GM12872 (cell line): ENCODE measurements at regions not wholly inside any gene's neighbourhood (a gene's known extent, or its start where the extent isn't known, plus 50 kb on each side); places are given as distances from the start of the nearest gene placed in this dataset.

Source experiments
- TF ChIP-seq, protein P1 (sequence below): IDR thresholded peaks from 3 replicates; pipeline ENCODE4 v1.5.1; 2011; ENCODE audit warnings: low read depth, mild to moderate bottlenecking, low read length, moderate library complexity; ENCODE audit not compliant: insufficient read depth

DNA sequence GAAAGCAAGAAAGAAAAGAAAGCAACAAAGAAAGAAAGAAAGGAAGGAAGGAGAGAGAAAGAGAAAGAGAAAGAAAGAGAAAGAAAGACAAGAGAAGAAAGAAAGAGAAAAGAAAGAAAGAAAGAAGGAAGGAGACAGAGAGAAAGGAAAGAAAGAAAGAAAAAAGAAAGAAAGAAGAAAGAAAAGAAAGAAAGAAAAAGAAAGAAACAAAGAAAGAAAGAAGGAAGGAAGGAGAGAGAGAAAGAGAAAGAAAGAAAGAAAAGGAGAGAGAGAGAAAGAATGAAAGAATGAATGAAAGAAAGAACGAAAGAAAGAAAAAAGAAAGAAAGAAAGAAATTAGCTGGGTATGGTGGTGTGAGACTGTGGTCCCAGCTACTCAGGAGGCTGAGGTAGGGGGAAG lies 400.1 kb upstream of the MDGA2 start:
- TF ChIP-seq, protein P1, sequence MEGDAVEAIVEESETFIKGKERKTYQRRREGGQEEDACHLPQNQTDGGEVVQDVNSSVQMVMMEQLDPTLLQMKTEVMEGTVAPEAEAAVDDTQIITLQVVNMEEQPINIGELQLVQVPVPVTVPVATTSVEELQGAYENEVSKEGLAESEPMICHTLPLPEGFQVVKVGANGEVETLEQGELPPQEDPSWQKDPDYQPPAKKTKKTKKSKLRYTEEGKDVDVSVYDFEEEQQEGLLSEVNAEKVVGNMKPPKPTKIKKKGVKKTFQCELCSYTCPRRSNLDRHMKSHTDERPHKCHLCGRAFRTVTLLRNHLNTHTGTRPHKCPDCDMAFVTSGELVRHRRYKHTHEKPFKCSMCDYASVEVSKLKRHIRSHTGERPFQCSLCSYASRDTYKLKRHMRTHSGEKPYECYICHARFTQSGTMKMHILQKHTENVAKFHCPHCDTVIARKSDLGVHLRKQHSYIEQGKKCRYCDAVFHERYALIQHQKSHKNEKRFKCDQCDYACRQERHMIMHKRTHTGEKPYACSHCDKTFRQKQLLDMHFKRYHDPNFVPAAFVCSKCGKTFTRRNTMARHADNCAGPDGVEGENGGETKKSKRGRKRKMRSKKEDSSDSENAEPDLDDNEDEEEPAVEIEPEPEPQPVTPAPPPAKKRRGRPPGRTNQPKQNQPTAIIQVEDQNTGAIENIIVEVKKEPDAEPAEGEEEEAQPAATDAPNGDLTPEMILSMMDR = no peak

DNA sequence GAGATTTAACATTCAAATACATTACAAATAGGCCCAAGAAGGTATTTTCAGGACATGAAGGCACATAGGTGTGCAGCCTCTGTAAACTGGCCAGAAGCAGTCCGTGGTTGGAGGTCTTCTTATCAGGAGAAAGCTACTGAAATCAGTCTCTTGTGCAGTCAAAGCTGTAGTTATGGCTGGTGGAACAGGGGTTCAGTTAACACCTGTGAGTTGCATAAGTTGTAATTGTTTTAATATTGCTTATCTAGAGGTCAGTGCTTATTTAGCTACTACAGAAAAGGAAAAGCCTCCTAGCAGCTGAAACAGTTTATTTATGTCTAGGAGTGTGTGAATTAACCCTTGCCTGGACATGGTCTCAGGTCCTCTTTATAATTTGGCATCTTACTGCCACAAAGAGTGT lies 377.6 kb upstream of the MDGA2 start:
- TF ChIP-seq, protein P1 = no peak

DNA sequence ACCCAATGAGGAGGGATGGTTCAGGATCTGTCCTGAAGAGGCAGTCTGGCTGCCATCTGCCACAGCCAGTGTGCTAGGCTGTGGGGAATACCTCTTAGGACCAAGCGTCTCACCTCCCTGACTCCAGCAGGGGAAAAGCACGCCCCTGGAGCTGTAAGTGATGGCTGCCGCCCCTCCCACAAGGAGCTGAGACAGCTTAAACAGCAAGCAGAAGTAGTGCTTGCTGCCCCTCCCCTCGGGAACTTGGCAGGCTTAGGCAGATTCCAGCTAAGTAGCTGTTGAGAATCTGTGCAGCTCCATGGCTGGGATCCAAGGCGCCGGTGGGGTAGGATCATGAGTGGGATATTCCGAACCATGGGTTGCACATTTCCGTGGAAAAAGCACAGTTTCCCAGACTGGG lies 360.4 kb upstream of the MDGA2 start:
- TF ChIP-seq, protein P1 = no peak

DNA sequence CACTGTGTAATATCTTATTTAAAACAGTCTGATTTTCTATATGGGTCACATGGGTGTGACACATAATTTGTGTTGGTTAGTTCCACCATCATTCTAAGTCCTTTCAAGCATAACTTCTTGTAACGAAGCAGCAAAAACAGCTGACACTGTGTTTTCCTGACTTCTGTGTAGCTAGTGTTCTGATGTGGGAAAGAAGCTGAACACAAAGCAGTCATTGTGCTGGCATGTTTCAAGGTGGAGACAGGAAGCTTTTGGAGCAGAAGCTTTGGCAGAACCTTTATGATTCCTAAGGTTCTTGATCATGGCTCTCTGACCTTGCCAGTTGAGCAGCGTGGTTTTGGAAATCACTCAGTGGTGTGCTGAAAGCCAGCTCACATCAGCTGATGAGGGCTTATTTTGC lies 351.7 kb upstream of the MDGA2 start:
- TF ChIP-seq, protein P1 = no peak

DNA sequence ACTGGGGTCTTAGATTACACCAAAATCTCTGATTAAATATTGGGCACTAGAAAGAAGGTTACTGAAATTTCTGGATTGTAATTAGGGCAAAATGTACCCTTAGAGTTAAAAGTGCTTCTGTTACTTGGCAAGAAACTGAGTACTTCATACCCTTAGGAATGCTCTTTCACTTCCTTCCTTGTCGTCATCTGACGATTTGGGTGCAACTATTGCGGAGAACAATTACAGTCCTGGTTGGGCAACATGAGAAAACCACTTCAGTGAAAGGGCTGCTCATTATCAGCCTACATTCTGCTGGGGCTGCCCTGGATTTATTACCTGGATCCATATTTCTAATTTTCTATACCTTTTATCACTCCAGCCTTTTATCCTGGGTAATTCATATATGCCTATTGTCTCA lies 348.5 kb upstream of the MDGA2 start:
- TF ChIP-seq, protein P1 = no peak

DNA sequence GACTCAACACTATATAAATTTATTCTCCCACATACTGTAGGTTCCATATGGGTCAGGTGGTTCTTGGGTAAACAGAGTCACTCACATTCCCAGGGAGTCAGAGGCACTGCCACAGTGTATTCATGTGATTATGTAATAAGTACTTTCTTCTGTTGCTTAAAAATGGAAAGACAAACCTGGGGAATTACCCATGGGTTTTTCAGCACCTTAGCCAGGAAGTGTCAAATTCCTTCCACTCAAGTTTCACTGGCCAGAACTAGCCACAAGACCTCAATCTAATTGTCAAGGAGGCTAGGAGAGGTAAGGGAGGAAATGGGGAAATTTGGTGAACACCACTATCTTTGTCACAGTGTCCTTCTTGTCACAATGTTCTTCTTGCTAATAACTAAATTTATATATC lies 333.2 kb upstream of the MDGA2 start:
- TF ChIP-seq, protein P1 = no peak

DNA sequence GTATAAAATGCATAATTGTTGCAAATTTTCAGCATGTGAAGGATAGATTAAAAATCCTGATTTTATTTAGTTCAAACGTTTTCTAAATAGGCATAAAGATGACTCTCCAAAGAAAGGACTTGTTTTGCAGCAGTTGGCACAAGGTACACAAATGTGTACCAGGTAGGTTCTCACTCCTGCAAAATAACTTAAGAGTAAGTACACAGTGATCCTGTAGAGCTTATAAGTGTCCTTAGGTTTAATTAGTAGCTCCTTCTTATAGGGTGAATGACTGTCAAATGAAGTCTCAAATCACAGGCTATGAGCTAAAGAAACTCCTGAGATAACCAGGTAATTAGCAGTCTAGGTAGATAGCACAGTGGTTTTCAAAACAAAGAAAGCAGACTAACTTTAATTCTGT lies 330.6 kb upstream of the MDGA2 start:
- TF ChIP-seq, protein P1 = no peak

DNA sequence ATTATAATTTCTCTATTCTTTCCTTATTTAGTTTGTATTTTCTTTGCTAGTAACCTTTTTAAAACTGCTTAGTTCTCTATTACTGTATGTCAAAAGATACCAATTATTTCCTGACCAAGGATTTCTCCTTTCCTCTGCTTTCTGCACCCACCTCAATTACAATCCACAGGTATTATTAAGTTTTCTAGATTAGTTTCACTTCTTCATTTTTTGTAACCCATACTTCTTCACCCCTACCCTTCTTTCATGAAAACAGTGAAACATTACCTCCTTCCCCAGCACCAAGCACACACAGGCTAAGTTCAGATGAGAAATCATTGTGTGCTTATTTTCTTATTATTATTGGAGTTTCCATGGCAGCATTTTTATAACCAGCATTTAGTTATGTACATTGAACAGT lies 318.5 kb upstream of the MDGA2 start:
- TF ChIP-seq, protein P1 = no peak
